OCI-LY3 (cell line): ENCODE measurements at regions not wholly inside any gene's neighbourhood (a gene's known extent, or its start where the extent isn't known, plus 50 kb on each side); places are given as distances from the start of the nearest gene placed in this dataset.

Source experiments
- EZH2phosphoT487 ChIP-seq: fragments of 200-600 bp; shearing (Covaris generic); IDR thresholded peaks from 2 replicates; pipeline ENCODE4 v1.6.1; 2018; ENCODE audit warnings: antibody characterized with exemption, mixed run types, low read depth
- TF ChIP-seq, protein P1 (sequence below): fragments of 200-600, 300-600 bp; sonication (generic); IDR thresholded peaks from 2 replicates; pipeline ENCODE4 v1.5.1; 2014; ENCODE audit warnings: antibody characterized with exemption, low read length, low read depth

GRCh38 chrY:19567943-19568342 lies 176.6 kb downstream of the KDM5D start:
- TF ChIP-seq, protein P1, sequence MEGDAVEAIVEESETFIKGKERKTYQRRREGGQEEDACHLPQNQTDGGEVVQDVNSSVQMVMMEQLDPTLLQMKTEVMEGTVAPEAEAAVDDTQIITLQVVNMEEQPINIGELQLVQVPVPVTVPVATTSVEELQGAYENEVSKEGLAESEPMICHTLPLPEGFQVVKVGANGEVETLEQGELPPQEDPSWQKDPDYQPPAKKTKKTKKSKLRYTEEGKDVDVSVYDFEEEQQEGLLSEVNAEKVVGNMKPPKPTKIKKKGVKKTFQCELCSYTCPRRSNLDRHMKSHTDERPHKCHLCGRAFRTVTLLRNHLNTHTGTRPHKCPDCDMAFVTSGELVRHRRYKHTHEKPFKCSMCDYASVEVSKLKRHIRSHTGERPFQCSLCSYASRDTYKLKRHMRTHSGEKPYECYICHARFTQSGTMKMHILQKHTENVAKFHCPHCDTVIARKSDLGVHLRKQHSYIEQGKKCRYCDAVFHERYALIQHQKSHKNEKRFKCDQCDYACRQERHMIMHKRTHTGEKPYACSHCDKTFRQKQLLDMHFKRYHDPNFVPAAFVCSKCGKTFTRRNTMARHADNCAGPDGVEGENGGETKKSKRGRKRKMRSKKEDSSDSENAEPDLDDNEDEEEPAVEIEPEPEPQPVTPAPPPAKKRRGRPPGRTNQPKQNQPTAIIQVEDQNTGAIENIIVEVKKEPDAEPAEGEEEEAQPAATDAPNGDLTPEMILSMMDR = no peak
- TF ChIP-seq EZH2phosphoT487 = no peak
